Astrocyte (in vitro differentiated cells and primary cell): ENCODE measurements at regions not wholly inside any gene's neighbourhood (a gene's known extent, or its start where the extent isn't known, plus 50 kb on each side); places are given as distances from the start of the nearest gene placed in this dataset.
"Not testable (repeated sequence)": the region's sequence is repeated elsewhere in the genome, so short reads cannot be mapped to it uniquely, and the experiment has no call there.

Experiments used
- DNase-seq: peaks from one replicate; pipeline ENCODE4 v3.0.0-alpha.2; 2010; ENCODE audit warnings: low read depth
- FAIRE-seq: peaks from 2 replicates; lab custom pipeline; 2011; peaks lifted over from hg19 to GRCh38; lab: Jason Lieb, UNC
- H2AFZ ChIP-seq: 2 replicates; pipeline ENCODE4 v1.6.0; 2012; ENCODE audit warnings: low read depth, low read length, inconsistent platforms
- H3K27ac ChIP-seq: 2 replicates; pipeline ENCODE4 v1.5.1; 2011; ENCODE audit warnings: low read depth, low read length, inconsistent platforms
- H3K27me3 ChIP-seq: 2 replicates; pipeline ENCODE4 v1.6.0; 2011; ENCODE audit warnings: low read length, inconsistent platforms; ENCODE audit not compliant: insufficient read depth
- H3K36me3 ChIP-seq: 2 replicates; pipeline ENCODE4 v1.5.1; 2011; ENCODE audit warnings: low read length, inconsistent platforms; ENCODE audit not compliant: insufficient read depth
- H3K4me1 ChIP-seq: 2 replicates; pipeline ENCODE4 v1.5.1; 2011; ENCODE audit warnings: low read length, inconsistent platforms; ENCODE audit not compliant: insufficient read depth
- H3K4me2 ChIP-seq: 2 replicates; pipeline ENCODE4 v1.6.0; 2012; ENCODE audit warnings: low read length, inconsistent platforms
- H3K4me3 ChIP-seq: 2 replicates; pipeline ENCODE4 v1.5.1; 2011; ENCODE audit warnings: low read depth, mild to moderate bottlenecking, low read length, inconsistent platforms; ENCODE audit not compliant: insufficient read depth
- H3K79me2 ChIP-seq: 2 replicates; pipeline ENCODE4 v1.6.0; 2012; ENCODE audit warnings: mild to moderate bottlenecking, low read length, inconsistent platforms; ENCODE audit not compliant: insufficient read depth
- H3K9ac ChIP-seq: 2 replicates; pipeline ENCODE4 v1.6.0; 2012; ENCODE audit warnings: mild to moderate bottlenecking, low read length, inconsistent platforms
- H3K9me3 ChIP-seq: 2 replicates; pipeline ENCODE4 v1.5.1; 2012; ENCODE audit warnings: low read depth, mild to moderate bottlenecking, low read length, inconsistent platforms; ENCODE audit not compliant: insufficient read depth
- H4K20me1 ChIP-seq: 2 replicates; pipeline ENCODE4 v1.6.0; 2012; ENCODE audit warnings: low read length, inconsistent platforms; ENCODE audit not compliant: insufficient read depth
- H3K27ac Mint-ChIP-seq: one replicate; pipeline ENCODE4 v1.8.0; 2021; ENCODE audit warnings: mild to moderate bottlenecking, mixed read lengths; ENCODE audit not compliant: unreplicated experiment
- H3K27me3 Mint-ChIP-seq: one replicate; pipeline ENCODE4 v1.8.0; 2021; ENCODE audit warnings: low read depth, mixed read lengths; ENCODE audit not compliant: unreplicated experiment
- H3K36me3 Mint-ChIP-seq: one replicate; pipeline ENCODE4 v1.8.0; 2021; ENCODE audit warnings: low read depth, mixed read lengths; ENCODE audit not compliant: unreplicated experiment
- H3K4me1 Mint-ChIP-seq: one replicate; pipeline ENCODE4 v1.8.0; 2021; ENCODE audit warnings: low read depth, mixed read lengths; ENCODE audit not compliant: unreplicated experiment
- H3K4me3 Mint-ChIP-seq: one replicate; pipeline ENCODE4 v1.8.0; 2021; ENCODE audit warnings: mild to moderate bottlenecking, moderate library complexity, mixed read lengths; ENCODE audit not compliant: unreplicated experiment
- H3K9me3 Mint-ChIP-seq: one replicate; pipeline ENCODE4 v1.8.0; 2021; ENCODE audit warnings: mild to moderate bottlenecking, mixed read lengths; ENCODE audit not compliant: unreplicated experiment

DNA sequence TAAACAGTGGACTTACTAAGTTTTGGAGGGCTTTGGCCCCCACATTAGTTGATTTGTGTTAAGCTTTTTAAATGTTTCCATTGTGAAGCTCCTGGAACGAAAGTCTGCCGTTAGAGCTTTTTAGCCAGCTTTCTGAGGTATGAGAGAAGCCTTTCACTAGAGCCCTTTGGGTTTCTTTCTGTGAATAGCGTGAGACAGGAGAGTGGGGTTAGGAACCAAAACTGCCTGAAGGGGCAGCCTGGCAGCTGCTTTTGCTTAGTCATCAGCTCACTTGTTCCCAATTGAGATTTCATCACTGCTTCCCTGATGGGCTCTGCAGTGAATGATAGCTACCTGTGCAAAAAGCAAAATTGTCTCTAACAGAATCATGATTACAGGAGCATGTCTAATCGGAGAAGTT, 913.6 kb downstream of the PCDH11X start:
- not testable (repeated sequence) for H3K9me3 Mint-ChIP-seq, H4K20me1 ChIP-seq

DNA sequence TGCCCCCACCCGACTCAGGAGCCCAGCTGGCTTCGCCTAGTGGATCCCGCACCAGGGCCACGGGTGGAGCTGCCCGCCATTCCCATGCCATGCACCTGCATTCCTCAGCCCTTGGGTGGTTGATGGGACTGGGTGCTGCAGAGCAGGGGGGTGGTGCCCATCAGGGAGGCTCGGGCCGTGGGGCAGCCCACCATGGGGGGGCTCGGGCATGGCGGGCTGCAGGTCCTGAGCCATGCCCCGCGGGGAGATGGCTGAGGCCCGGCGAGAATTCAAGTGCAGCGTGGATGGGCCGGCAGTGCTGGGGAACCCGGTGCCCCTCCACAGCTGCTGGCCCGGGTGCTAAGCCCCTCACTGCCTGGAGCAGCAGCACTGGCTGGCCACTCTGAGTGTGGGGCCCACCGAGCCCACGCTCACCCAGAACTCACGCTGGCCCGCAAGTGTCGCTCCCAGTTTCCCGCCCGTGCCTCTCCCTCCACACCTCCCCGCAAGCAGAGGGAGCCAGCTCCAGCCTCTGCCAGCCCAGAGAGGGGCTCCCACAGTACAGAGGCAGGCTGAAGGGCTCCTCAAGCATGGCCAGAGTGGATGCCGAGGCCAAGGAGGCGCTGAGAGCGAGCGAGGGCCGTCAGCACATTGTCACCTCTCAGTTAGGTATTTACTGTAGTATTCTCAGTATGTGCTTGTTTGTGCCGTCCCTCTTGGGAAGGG, 920.4 kb downstream of the PCDH11X start:
- not testable (repeated sequence) for H3K4me2 ChIP-seq, H4K20me1 ChIP-seq, H3K9me3 Mint-ChIP-seq, H3K36me3 Mint-ChIP-seq, H3K4me3 ChIP-seq, H3K27ac Mint-ChIP-seq, DNase-seq, H3K4me1 Mint-ChIP-seq, H3K9me3 ChIP-seq, H3K27me3 Mint-ChIP-seq, H3K4me3 Mint-ChIP-seq, H3K9ac ChIP-seq, H3K79me2 ChIP-seq, FAIRE-seq, H3K27me3 ChIP-seq, H3K36me3 ChIP-seq, H3K4me1 ChIP-seq, H2AFZ ChIP-seq, H3K27ac ChIP-seq

More for the DNA sequence above, 913.6 kb downstream of the PCDH11X start:
- not testable (repeated sequence) for H3K4me3 ChIP-seq, H3K9me3 ChIP-seq, H3K27ac ChIP-seq, H3K36me3 Mint-ChIP-seq, H3K4me3 Mint-ChIP-seq, DNase-seq, H3K79me2 ChIP-seq, H3K27me3 ChIP-seq, H3K4me1 ChIP-seq, H3K36me3 ChIP-seq, H2AFZ ChIP-seq, H3K4me1 Mint-ChIP-seq, H3K27me3 Mint-ChIP-seq, FAIRE-seq, H3K4me2 ChIP-seq, H3K9ac ChIP-seq, H3K27ac Mint-ChIP-seq

DNA sequence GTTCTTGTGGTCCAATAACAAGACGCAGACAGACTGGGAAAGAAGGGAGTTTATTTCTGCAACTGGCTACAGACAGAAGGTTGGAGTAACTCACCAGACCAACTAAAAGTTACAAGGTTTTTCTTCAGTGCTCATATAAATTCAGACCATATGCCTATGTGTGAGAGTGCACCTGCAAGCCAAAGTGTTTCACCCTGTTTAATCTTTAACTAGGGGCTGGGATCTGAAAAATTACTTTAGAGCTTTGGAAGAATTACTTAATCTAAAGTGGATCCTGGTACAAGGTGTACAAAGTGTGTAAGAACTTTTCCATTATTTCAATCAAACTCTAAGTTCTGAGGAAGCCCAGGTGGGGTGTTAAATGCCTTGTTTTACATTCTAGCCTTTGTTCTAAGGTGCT, 930.6 kb downstream of the PCDH11X start:
- not testable (repeated sequence) for H3K9me3 Mint-ChIP-seq, H3K36me3 Mint-ChIP-seq, H3K27ac ChIP-seq, H3K27me3 Mint-ChIP-seq, H3K79me2 ChIP-seq, H3K4me1 ChIP-seq, H2AFZ ChIP-seq, H3K9ac ChIP-seq, H3K36me3 ChIP-seq, H4K20me1 ChIP-seq, DNase-seq, H3K4me3 Mint-ChIP-seq, H3K27me3 ChIP-seq, H3K4me2 ChIP-seq, H3K9me3 ChIP-seq, H3K4me3 ChIP-seq, H3K27ac Mint-ChIP-seq, H3K4me1 Mint-ChIP-seq
- FAIRE-seq = peak; percentile 88
